ENCODE measurements at regions not wholly inside any gene's neighbourhood (a gene's known extent, or its start where the extent isn't known, plus 50 kb on each side); places are given as distances from the start of the nearest gene placed in this dataset.

- DNase-seq, result no peak
- Histone ChIP-seq H3K4me1 (no peaks in the 10 kb centered on the region), H3K9me3 (no peaks in the 10 kb centered on the region), H3K27ac (no peak overlapping the region), H3K4me3 (no peak overlapping the region), H3K27me3 (no peaks in the 10 kb centered on the region), H3K36me3 (no peaks in the 10 kb centered on the region)
- intact Hi-C loops (cut with DNase I; ENCODE audit: low total_unique reads), result no loop called here
- no peak for TF ChIP-seq POLR2A (IDR thresholded peaks at IDR 0.05)
- no peak for TF ChIP-seq CTCF (IDR thresholded peaks at IDR 0.05)
Observed at GRCh38 chr17:54235571-54235970, 412.8 kb downstream of the KIF2B start.

- H3K4me1 ChIP-seq, result no peaks in the 10 kb centered on the region
- H3K27me3 ChIP-seq, result no peaks in the 10 kb centered on the region
- no peak overlapping the region for H3K27ac ChIP-seq
- DNase-seq, result no peak
- no peaks in the 10 kb centered on the region for H3K9me3 ChIP-seq
- H3K4me3 ChIP-seq, result no peak overlapping the region
- H3K36me3 ChIP-seq, result no peaks in the 10 kb centered on the region
- intact Hi-C loops (cut with DNase I; ENCODE audit: low total_unique reads), result no loop called here
- TF ChIP-seq CTCF (IDR thresholded peaks at IDR 0.05) (no peak), POLR2A (IDR thresholded peaks at IDR 0.05) (no peak)
Observed at GRCh38 chr17:54237911-54238515, 415.3 kb downstream of the KIF2B start.

- Histone ChIP-seq H3K4me3 (no peak overlapping the region), H3K27me3 (no peaks in the 10 kb centered on the region), H3K27ac (no peak overlapping the region), H3K9me3 (no peaks in the 10 kb centered on the region), H3K36me3 (no peaks in the 10 kb centered on the region), H3K4me1 (no peaks in the 10 kb centered on the region)
- no peak for DNase-seq
- intact Hi-C loops (cut with DNase I; ENCODE audit: low total_unique reads), result no loop called here
- no peak for TF ChIP-seq CTCF (IDR thresholded peaks at IDR 0.05)
- no peak for TF ChIP-seq POLR2A (IDR thresholded peaks at IDR 0.05)
Observed at GRCh38 chr17:54239291-54239690, 416.6 kb downstream of the KIF2B start.

- Histone ChIP-seq H3K27ac (no peak overlapping the region), H3K4me3 (no peak overlapping the region), H3K4me1 (no peaks in the 10 kb centered on the region), H3K36me3 (no peaks in the 10 kb centered on the region), H3K9me3 (no peaks in the 10 kb centered on the region), H3K27me3 (no peaks in the 10 kb centered on the region)
- TF ChIP-seq CTCF (IDR thresholded peaks at IDR 0.05) (no peak), POLR2A (IDR thresholded peaks at IDR 0.05) (no peak)
- intact Hi-C loops (cut with DNase I; ENCODE audit: low total_unique reads), result no loop called here
- no peak for DNase-seq
Observed at GRCh38 chr17:54255696-54256095, 433.0 kb downstream of the KIF2B start.

GRCh38 chr17:54256401-54256929 is 433.7 kb downstream of the KIF2B start:
- DNase-seq, result no peak
- H3K27ac ChIP-seq, result no peak overlapping the region
- no peaks in the 10 kb centered on the region for H3K36me3 ChIP-seq
- TF ChIP-seq POLR2A (IDR thresholded peaks at IDR 0.05), result no peak
- no peak for TF ChIP-seq CTCF (IDR thresholded peaks at IDR 0.05)
- intact Hi-C loops (cut with DNase I; ENCODE audit: low total_unique reads), result no loop called here
- no peaks in the 10 kb centered on the region for H3K27me3 ChIP-seq
- H3K4me1 ChIP-seq, result no peaks in the 10 kb centered on the region
- H3K4me3 ChIP-seq, result no peak overlapping the region
- no peaks in the 10 kb centered on the region for H3K9me3 ChIP-seq

All from uterus (tissue), 3 donors.